K562 (cell line): ENCODE measurements at regions not wholly inside any gene's neighbourhood (a gene's known extent, or its start where the extent isn't known, plus 50 kb on each side); places are given as distances from the start of the nearest gene placed in this dataset.

Source experiments
- BMI1 ChIP-seq: fragments of 150-350 bp; IDR thresholded peaks from 2 replicates; pipeline ENCODE4 v1.6.1; 2014; ENCODE audit warnings: low read length
- BRF1 ChIP-seq: IDR thresholded peaks from 3 replicates; pipeline ENCODE4 v1.6.1; 2011; ENCODE audit warnings: borderline replicate concordance, mild to moderate bottlenecking; ENCODE audit not compliant: insufficient read length; ENCODE audit errors: extremely low read depth
- CBX5 ChIP-seq: IDR thresholded peaks from 2 replicates; pipeline ENCODE4 v1.6.1; 2014; ENCODE audit warnings: low read depth, borderline replicate concordance
- CREBBP ChIP-seq: IDR thresholded peaks from one replicate; pipeline ENCODE4 v1.6.1; 2012; ENCODE audit warnings: low read depth, mild to moderate bottlenecking, control low read depth, inconsistent platforms, low read length
- CSDE1 ChIP-seq, 2 experiments: fragments of 450-650 bp; IDR thresholded peaks; 2 replicates each; pipeline ENCODE4 v1.6.1; 2016; ENCODE audit warnings: mild to moderate bottlenecking in 1 of 2
- ELK3 ChIP-seq: fragments of 450-650 bp; formaldehyde crosslinking; IDR thresholded peaks from 2 replicates; pipeline ENCODE4 v1.4.0; 2020; ENCODE audit warnings: mild to moderate bottlenecking
- EP300 ChIP-seq: IDR thresholded peaks from 2 replicates; pipeline ENCODE4 v1.6.1; 2012; ENCODE audit warnings: low read length, improper control_type of control experiment
- ETV1 ChIP-seq: fragments of 450-650 bp; conservative IDR thresholded peaks from 2 replicates; pipeline ENCODE4 v1.6.1; 2016; ENCODE audit warnings: missing genetic modification characterization, control low read depth, low read depth, missing compliant biosample characterization
- EZH2 ChIP-seq: IDR thresholded peaks from 2 replicates; pipeline ENCODE4 v1.6.1; 2012; ENCODE audit warnings: low read depth, mild to moderate bottlenecking, inconsistent platforms, low read length, borderline replicate concordance
- FOXA3 ChIP-seq, 2 experiments: fragments of 450-650 bp in 1 of 2; sonication (generic) in 1 of 2; formaldehyde crosslinking; IDR thresholded peaks in 1 of 2; conservative IDR thresholded peaks in 1 of 2; 2 replicates each; pipeline versions ENCODE4 v1.4.0 to v1.8.0; 2020 to 2022; ENCODE audit warnings: mild to moderate bottlenecking in 2 of 2, missing genetic modification reagents in 1 of 2
- GABPA ChIP-seq: fragments of 200-800 bp; sonication (Bioruptor generic); conservative IDR thresholded peaks from 2 replicates; pipeline ENCODE4 v1.6.1; 2016; ENCODE audit warnings: low read depth, missing genetic modification characterization, missing compliant biosample characterization
- GABPB2 ChIP-seq: fragments of 250-450 bp; sonication (Bioruptor Pico); conservative IDR thresholded peaks from 2 replicates; pipeline ENCODE4 v1.5.1; 2021; ENCODE audit warnings: mild to moderate bottlenecking
- GTF2B ChIP-seq: IDR thresholded peaks from 2 replicates; pipeline ENCODE4 v1.6.1; 2011; ENCODE audit not compliant: insufficient read length; ENCODE audit errors: extremely low read depth
- HDAC6 ChIP-seq: IDR thresholded peaks from 2 replicates; pipeline ENCODE4 v1.6.1; 2012; ENCODE audit warnings: low read depth, mild to moderate bottlenecking, control low read depth, inconsistent platforms, low read length, moderate library complexity
- ILF3 ChIP-seq: fragments of 450-650 bp; IDR thresholded peaks from 2 replicates; pipeline ENCODE4 v1.6.1; 2018; ENCODE audit warnings: antibody characterized with exemption, mild to moderate bottlenecking, moderate library complexity, borderline replicate concordance
- ILK ChIP-seq: fragments of 450-650 bp; IDR thresholded peaks from 2 replicates; pipeline ENCODE4 v1.6.1; 2016; ENCODE audit warnings: missing genetic modification characterization, low read depth, mild to moderate bottlenecking, missing compliant biosample characterization, moderate library complexity, borderline replicate concordance
- NR2C2 ChIP-seq, 2 experiments: fragments of 200-800 bp in 1 of 2; sonication (Bioruptor generic) in 1 of 2; sonication (generic) in 1 of 2; formaldehyde crosslinking in 1 of 2; IDR thresholded peaks; 2 replicates each; pipeline versions ENCODE4 v1.6.1 to v1.8.0; 2016 to 2022; ENCODE audit warnings: mild to moderate bottlenecking in 1 of 2, missing compliant biosample characterization in 1 of 2, missing genetic modification characterization in 1 of 2, missing genetic modification reagents in 1 of 2
- POLR3A ChIP-seq: IDR thresholded peaks from 2 replicates; pipeline ENCODE4 v1.6.1; 2011; ENCODE audit warnings: borderline replicate concordance, mild to moderate bottlenecking, moderate library complexity; ENCODE audit not compliant: insufficient read length, insufficient read depth; ENCODE audit errors: extremely low read depth
- RBFOX2 ChIP-seq: fragments of 200-400 bp; formaldehyde crosslinking; IDR thresholded peaks from 2 replicates; pipeline ENCODE4 v1.6.1; 2017; ENCODE audit warnings: low read depth, mild to moderate bottlenecking, low read length, moderate library complexity
- SAP30 ChIP-seq: fragments of 200-600 bp; sonication (generic); IDR thresholded peaks from 2 replicates; pipeline ENCODE4 v1.6.1; 2012; ENCODE audit warnings: borderline replicate concordance, low read depth, mild to moderate bottlenecking, moderate library complexity, low read length, control low read depth, inconsistent platforms; ENCODE audit not compliant: insufficient read depth, poor library complexity, severe bottlenecking
- TFAM ChIP-seq: fragments of 250-450 bp; sonication (Bioruptor Pico); conservative IDR thresholded peaks from 2 replicates; pipeline ENCODE4 v1.5.0; 2021; ENCODE audit warnings: mild to moderate bottlenecking, moderate library complexity
- ZBTB1 ChIP-seq: sonication (generic); formaldehyde crosslinking; IDR thresholded peaks from 2 replicates; pipeline ENCODE4 v1.8.1; 2023; ENCODE audit warnings: missing genetic modification reagents, low read depth, mild to moderate bottlenecking, borderline replicate concordance
- ZNF24 ChIP-seq: fragments of 450-650 bp; IDR thresholded peaks from 2 replicates; pipeline ENCODE4 v1.6.1; 2016
- ZNF253 ChIP-seq: fragments of 250-450 bp; sonication (Bioruptor Pico); conservative IDR thresholded peaks from 2 replicates; pipeline ENCODE4 v1.6.1; 2021; ENCODE audit warnings: mild to moderate bottlenecking
- ZNF347 ChIP-seq: fragments of 450-650 bp; formaldehyde crosslinking; IDR thresholded peaks from 2 replicates; pipeline ENCODE4 v1.4.0; 2020; ENCODE audit warnings: low read depth, mild to moderate bottlenecking, moderate library complexity
- ZNF639 ChIP-seq, 2 experiments: fragments of 200-800 bp in 1 of 2; sonication (Bioruptor generic) in 1 of 2; sonication (generic) in 1 of 2; formaldehyde crosslinking in 1 of 2; IDR thresholded peaks in 1 of 2; conservative IDR thresholded peaks in 1 of 2; 2 replicates each; pipeline versions ENCODE4 v1.5.0 to v1.6.1; 2016 to 2020; ENCODE audit warnings: missing compliant biosample characterization in 1 of 2, missing genetic modification characterization in 1 of 2, missing genetic modification reagents in 1 of 2

GRCh38 chr10:3665316-3665908, 119.6 kb downstream of the KLF6 start (continued):
- TF ChIP-seq ZNF639 (CRISPR knock-in tag; conservative IDR thresholded peaks at IDR 0.05 in 1 of 2, IDR thresholded peaks at IDR 0.05 in 1 of 2) (peak in 1 of 2 experiments; percentile 71; a peak in 2 of 4 replicates), BRF1 (no peak), NR2C2 (CRISPR knock-in tag; IDR thresholded peaks at IDR 0.05) (no peak), NR2C2 (tag; IDR thresholded peaks at IDR 0.05) (peak; percentile 72), ETV1 (peak; percentile 95), SAP30 (no peak), HDAC6 (no peak), GTF2B (no peak), ILF3 (no peak), FOXA3 (CRISPR knock-in tag; conservative IDR thresholded peaks at IDR 0.05 in 1 of 2, IDR thresholded peaks at IDR 0.05 in 1 of 2) (peak; percentile 57 to 81; a peak in 3 of 4 replicates), ZNF24 (no peak), ZNF347 (CRISPR knock-in tag) (no peak), ZNF253 (no peak), ILK (tag) (no peak), CSDE1 (IDR thresholded peaks at IDR 0.05) (no peak), EP300 (peak; percentile 95), POLR3A (no peak), GABPB2 (no peak), CREBBP (no peak), GABPA (tag) (peak; percentile 90), TFAM (no peak), BMI1 (0 out of 2 replicates have a peak, but pooled peaks have one; percentile 46), ELK3 (no peak), CBX5 (peak; percentile 77), ZBTB1 (CRISPR knock-in tag) (no peak), RBFOX2 (peak; percentile 58), EZH2 (no peak)
